ENCODE measurements at regions not wholly inside any gene's neighbourhood (a gene's known extent, or its start where the extent isn't known, plus 50 kb on each side); places are given as distances from the start of the nearest gene placed in this dataset.

GRCh38 chr4:27930976-27931375, 1070.3 kb downstream of the STIM2 start:
- TF ChIP-seq CTCF (IDR thresholded peaks at IDR 0.05; ENCODE audit: partially characterized antibody, unreplicated experiment): no peak
- no peaks in the 10 kb centered on the region for H3K4me1 Mint-ChIP-seq (ENCODE audit: low read depth, unreplicated experiment)
- no peak overlapping the region for H3K4me3 Mint-ChIP-seq (ENCODE audit: unreplicated experiment)
- H3K36me3 Mint-ChIP-seq (ENCODE audit: unreplicated experiment): no peaks in the 10 kb centered on the region
- DNase-seq: no peak
- no peaks in the 10 kb centered on the region for H3K27me3 Mint-ChIP-seq (ENCODE audit: unreplicated experiment)
- no peak overlapping the region for H3K27ac Mint-ChIP-seq (ENCODE audit: unreplicated experiment)
- H3K9me3 Mint-ChIP-seq (ENCODE audit: unreplicated experiment): no peaks in the 10 kb centered on the region

GRCh38 chr4:27931584-27931983, 1070.9 kb downstream of the STIM2 start:
- H3K4me3 Mint-ChIP-seq (ENCODE audit: unreplicated experiment): no peak overlapping the region
- H3K27me3 Mint-ChIP-seq (ENCODE audit: unreplicated experiment): no peaks in the 10 kb centered on the region
- no peaks in the 10 kb centered on the region for H3K9me3 Mint-ChIP-seq (ENCODE audit: unreplicated experiment)
- H3K4me1 Mint-ChIP-seq (ENCODE audit: low read depth, unreplicated experiment): no peaks in the 10 kb centered on the region
- H3K36me3 Mint-ChIP-seq (ENCODE audit: unreplicated experiment): no peaks in the 10 kb centered on the region
- no peak overlapping the region for H3K27ac Mint-ChIP-seq (ENCODE audit: unreplicated experiment)
- TF ChIP-seq CTCF (IDR thresholded peaks at IDR 0.05; ENCODE audit: partially characterized antibody, unreplicated experiment): no peak
- DNase-seq: no peak

GRCh38 chr4:27934871-27935270, 1074.2 kb downstream of the STIM2 start:
- no peaks in the 10 kb centered on the region for H3K9me3 Mint-ChIP-seq (ENCODE audit: unreplicated experiment)
- no peak overlapping the region for H3K4me3 Mint-ChIP-seq (ENCODE audit: unreplicated experiment)
- H3K36me3 Mint-ChIP-seq (ENCODE audit: unreplicated experiment): no peaks in the 10 kb centered on the region
- H3K27me3 Mint-ChIP-seq (ENCODE audit: unreplicated experiment): no peaks in the 10 kb centered on the region
- no peak for TF ChIP-seq CTCF (IDR thresholded peaks at IDR 0.05; ENCODE audit: partially characterized antibody, unreplicated experiment)
- no peak overlapping the region for H3K27ac Mint-ChIP-seq (ENCODE audit: unreplicated experiment)
- DNase-seq: no peak
- H3K4me1 Mint-ChIP-seq (ENCODE audit: low read depth, unreplicated experiment): no peaks in the 10 kb centered on the region

- Mint-ChIP-seq H3K9me3 (ENCODE audit: unreplicated experiment) (no peaks in the 10 kb centered on the region), H3K27me3 (ENCODE audit: unreplicated experiment) (no peaks in the 10 kb centered on the region), H3K4me1 (ENCODE audit: low read depth, unreplicated experiment) (no peaks in the 10 kb centered on the region), H3K36me3 (ENCODE audit: unreplicated experiment) (no peaks in the 10 kb centered on the region), H3K27ac (ENCODE audit: unreplicated experiment) (no peak overlapping the region), H3K4me3 (ENCODE audit: unreplicated experiment) (no peak overlapping the region)
- DNase-seq: no peak
- TF ChIP-seq CTCF (IDR thresholded peaks at IDR 0.05; ENCODE audit: partially characterized antibody, unreplicated experiment): no peak
Observed at GRCh38 chr4:27946799-27947198, 1086.2 kb downstream of the STIM2 start.

- H3K9me3 Mint-ChIP-seq (ENCODE audit: unreplicated experiment): no peaks in the 10 kb centered on the region
- DNase-seq: no peak
- H3K27ac Mint-ChIP-seq (ENCODE audit: unreplicated experiment): no peak overlapping the region
- no peaks in the 10 kb centered on the region for H3K4me1 Mint-ChIP-seq (ENCODE audit: low read depth, unreplicated experiment)
- no peak overlapping the region for H3K4me3 Mint-ChIP-seq (ENCODE audit: unreplicated experiment)
- no peaks in the 10 kb centered on the region for H3K36me3 Mint-ChIP-seq (ENCODE audit: unreplicated experiment)
- TF ChIP-seq CTCF (IDR thresholded peaks at IDR 0.05; ENCODE audit: partially characterized antibody, unreplicated experiment): no peak
- no peaks in the 10 kb centered on the region for H3K27me3 Mint-ChIP-seq (ENCODE audit: unreplicated experiment)
Observed at GRCh38 chr4:27947302-27947701, 1086.7 kb downstream of the STIM2 start.

Measured in glutamatergic neuron (in vitro differentiated cells).